Aorta (tissue), 5 donors: ENCODE measurements at regions not wholly inside any gene's neighbourhood (a gene's known extent, or its start where the extent isn't known, plus 50 kb on each side); places are given as distances from the start of the nearest gene placed in this dataset.
A peak's percentile ranks its signal among the peaks of the same experiment; 100 is the strongest.

ENCODE experiments used
- ATAC-seq: fragments of 200-7000 bp; cut with Tn5 transposase; one replicate; pipeline ENCODE4 v1.9.1; 2022; ENCODE audit warnings: moderate library complexity; ENCODE audit not compliant: low FRiP score
- DNase-seq, 2 donors: peaks; one replicate each; pipeline ENCODE4 v3.0.0-alpha.2; 2020
- H3K27ac ChIP-seq, 2 donors: one replicate each; pipeline ENCODE4 v1.5.1; 2013; ENCODE audit warnings: low read length in 2 of 2, mild to moderate bottlenecking in 2 of 2, moderate library complexity in 2 of 2, control low read depth in 1 of 2, inconsistent platforms in 1 of 2, low read depth in 1 of 2
- H3K27me3 ChIP-seq, 2 donors: one replicate each; pipeline ENCODE4 v1.6.1; 2013; ENCODE audit warnings: control low read depth in 1 of 2, low read length in 1 of 2, mild to moderate bottlenecking in 1 of 2, moderate library complexity in 1 of 2; ENCODE audit not compliant: insufficient read depth in 2 of 2, control insufficient read depth in 1 of 2
- H3K36me3 ChIP-seq, 2 donors: one replicate each; pipeline ENCODE4 v1.6.1; 2013; ENCODE audit warnings: control low read depth in 1 of 2, low read length in 1 of 2, mild to moderate bottlenecking in 1 of 2; ENCODE audit not compliant: insufficient read depth in 2 of 2, control insufficient read depth in 1 of 2
- H3K4me1 ChIP-seq, 2 donors: one replicate each; pipeline ENCODE4 v1.6.1; 2013; ENCODE audit warnings: low read length in 2 of 2, control low read depth in 1 of 2, mild to moderate bottlenecking in 1 of 2, moderate library complexity in 1 of 2; ENCODE audit not compliant: insufficient read depth in 2 of 2, control insufficient read depth in 1 of 2
- H3K4me3 ChIP-seq, 2 donors: one replicate each; pipeline ENCODE4 v1.5.1; 2013; ENCODE audit warnings: low read length in 2 of 2, control low read depth in 1 of 2, mild to moderate bottlenecking in 1 of 2
- H3K9me3 ChIP-seq: one replicate; pipeline ENCODE4 v1.6.1; 2013; ENCODE audit warnings: mild to moderate bottlenecking, low read length; ENCODE audit not compliant: control insufficient read depth
- WGBS, 2 donors: extraction: QIAGEN DNeasy Blood & Tissue Kit; methylation state at CpG; one replicate each; pipeline ENCODE4 v1.1.7; 2013; 5-methylcytosine and 5-hydroxymethylcytosine counted together
- intact Hi-C, 2 donors: fragments of 100-400 bp; cut with DNase I; formaldehyde crosslinking; loops; one replicate each; pipeline versions ENCODE4 v1.14.2 to v1.15.0; 2022
- donor health status: healthy with polysubstance abuse.
- donor health status: Bipolar disorder and iron deficiency.
- donor health status: DM: no; HTN: no; CAD: no.
- donor health status: DM: no; HTN: no; CAD: no.
- donor health status: DM: yes; HTN: yes; CAD: no.

DNA sequence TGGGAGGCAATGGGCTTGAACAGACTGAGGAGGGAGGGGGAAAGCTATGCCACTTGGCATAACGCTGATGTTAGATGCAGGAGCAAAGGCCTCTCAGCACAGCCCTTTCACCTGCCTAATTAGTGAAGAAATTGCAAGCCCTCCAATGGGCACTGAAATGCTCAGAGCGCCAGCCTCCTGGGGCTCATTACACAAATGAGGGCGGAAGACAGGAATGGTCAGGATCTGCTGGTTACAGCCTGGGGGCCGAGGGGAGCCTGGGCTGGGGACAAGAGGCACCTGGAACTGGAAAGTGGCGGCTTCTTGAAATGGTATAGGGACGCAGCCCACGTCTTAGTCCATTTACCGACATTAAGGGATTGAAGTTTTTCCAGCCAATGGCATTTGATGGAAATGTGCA lies 50.2 kb upstream of the PLET1 start:
- Histone ChIP-seq H3K4me1 (no peaks in the 10 kb centered on the region), H3K27me3 (no peaks in the 10 kb centered on the region), H3K4me3 (no peak overlapping the region), H3K9me3 (peaks cover 1% of the 10 kb centered on the region), H3K27ac (no peak overlapping the region), H3K36me3 (no peaks in the 10 kb centered on the region)
- no peak for ATAC-seq
- DNase-seq, result no peak
- WGBS, 2 donors, result 94% methylated on average over 8 of the region's 8 CpGs
- intact Hi-C loops, result no loop called here

DNA sequence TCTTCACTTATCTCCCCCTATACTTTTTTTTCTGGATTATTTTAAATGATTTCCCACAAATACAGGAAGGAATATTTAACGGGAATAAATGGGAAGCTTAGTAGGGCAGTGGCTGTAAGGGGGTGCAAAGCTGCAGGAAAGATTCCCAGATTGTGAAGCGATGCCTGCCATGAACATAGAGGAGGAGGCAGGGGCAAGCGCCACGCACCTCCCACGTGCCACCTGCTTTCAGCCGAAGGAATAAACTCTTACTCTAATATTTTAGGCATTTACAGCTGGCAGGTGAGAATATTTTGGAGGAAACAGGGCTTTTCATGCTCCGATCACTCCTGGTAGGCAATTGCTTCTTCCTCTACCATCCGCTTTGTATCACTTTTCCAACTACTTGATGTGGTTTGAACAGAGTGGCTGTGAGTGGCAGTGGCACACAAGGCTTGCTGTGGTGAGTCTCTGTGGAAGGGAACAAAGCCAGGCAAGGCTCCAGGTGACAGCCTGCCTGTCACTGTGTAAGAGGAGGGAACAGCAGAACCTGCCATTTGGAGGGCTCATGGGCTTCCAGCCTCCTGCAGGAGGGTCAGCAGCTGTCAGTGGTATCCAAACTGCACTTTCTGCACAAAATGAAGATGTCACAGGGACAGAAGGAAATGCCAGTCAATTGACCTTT lies 54.5 kb upstream of the PLET1 start:
- Histone ChIP-seq H3K4me1 (peaks cover 0 to 3% of the 10 kb centered on the region in 2 donors), H3K27ac (no peak overlapping the region), H3K4me3 (no peak overlapping the region), H3K9me3 (no peaks in the 10 kb centered on the region), H3K27me3 (no peaks in the 10 kb centered on the region), H3K36me3 (no peaks in the 10 kb centered on the region)
- WGBS, 2 donors, result 73 to 80% methylated on average over 8 of the region's 8 CpGs
- no peak for ATAC-seq
- no peak for DNase-seq
- intact Hi-C loops, result no loop called here

DNA sequence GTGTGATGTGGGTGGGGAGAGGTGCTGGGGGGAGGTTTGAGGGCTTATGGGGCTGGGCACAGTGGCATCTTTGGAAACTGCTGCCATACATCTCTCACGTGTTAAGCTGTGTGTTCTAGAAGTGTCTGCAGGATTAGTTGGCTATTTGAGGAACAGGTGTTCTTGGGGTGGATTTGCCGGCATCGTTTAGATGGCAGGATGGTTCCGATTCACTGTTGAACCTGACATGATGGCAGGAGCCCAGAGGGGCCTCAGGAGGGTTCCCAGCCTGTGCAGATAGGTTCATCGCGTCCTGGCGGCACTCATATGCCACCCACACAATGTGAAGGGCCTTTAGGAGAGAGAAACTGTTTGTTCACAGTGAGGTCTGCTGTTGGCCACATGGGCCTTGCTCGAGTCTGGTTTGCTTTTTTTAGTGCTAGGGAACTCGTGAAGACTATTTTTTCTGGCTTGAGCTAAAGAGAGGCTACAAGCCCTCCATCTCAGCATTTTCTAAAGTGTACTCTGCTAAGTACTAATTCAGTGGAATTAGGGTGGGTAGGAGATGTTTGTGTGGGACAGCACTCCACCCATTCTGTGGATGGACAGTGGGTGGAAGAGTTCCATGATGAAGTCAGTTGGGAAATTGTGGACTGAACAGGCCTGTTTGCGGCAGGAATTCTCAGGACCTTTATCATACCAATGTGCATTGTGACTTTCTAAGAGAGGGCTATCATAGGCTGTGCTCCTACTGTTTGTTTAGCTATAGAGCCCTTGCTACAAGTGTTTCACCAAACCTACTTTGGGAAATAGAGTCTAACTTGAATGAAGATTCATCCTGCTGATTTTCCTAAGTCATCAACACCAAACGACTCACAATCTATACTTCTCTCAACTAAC lies 55.4 kb upstream of the PLET1 start:
- Histone ChIP-seq H3K36me3 (no peaks in the 10 kb centered on the region), H3K4me1 (peaks cover 3 to 4% of the 10 kb centered on the region in 2 donors), H3K9me3 (no peaks in the 10 kb centered on the region), H3K27me3 (no peaks in the 10 kb centered on the region), H3K27ac (peak overlapping the region in 1 of 2 donors; percentile 28), H3K4me3 (no peak overlapping the region)
- no peak for DNase-seq
- ATAC-seq, result no peak
- intact Hi-C loops, result loop anchor here in 1 of 2 donors (2.0 kb wide), 1 partner anchor 13 kb away; no protein-coding TSS in a partner anchor
- 37 to 38% methylated on average over 11 of the region's 11 CpGs for WGBS, 2 donors

DNA sequence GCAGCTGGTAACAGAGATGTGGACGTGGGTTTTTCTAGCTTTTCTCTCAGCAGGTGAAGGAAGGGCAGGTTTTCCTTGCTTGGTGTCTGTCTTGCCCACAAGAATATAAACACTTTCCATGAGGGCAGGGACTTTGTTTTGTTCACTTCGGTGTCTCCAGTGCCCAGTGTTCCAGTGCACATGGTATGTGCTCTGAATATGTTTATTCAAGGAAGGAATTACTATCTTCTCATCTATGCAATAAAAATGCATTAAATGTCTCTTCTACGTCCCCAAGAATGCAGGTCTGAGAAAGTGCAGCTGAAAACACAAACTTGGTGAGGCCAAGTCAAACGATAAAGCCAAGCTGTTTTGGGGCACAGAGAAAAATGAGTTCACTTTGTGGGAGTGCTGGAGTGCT lies 56.3 kb upstream of the PLET1 start:
- ATAC-seq (no peak), DNase-seq (no peak)
- H3K4me3 ChIP-seq, result no peak overlapping the region
- 42 to 44% methylated on average over 4 of the region's 4 CpGs for WGBS, 2 donors
- H3K9me3 ChIP-seq, result no peaks in the 10 kb centered on the region
- no peak overlapping the region for H3K27ac ChIP-seq
- no peaks in the 10 kb centered on the region for H3K27me3 ChIP-seq
- H3K4me1 ChIP-seq, result peaks cover 3 to 4% of the 10 kb centered on the region in 2 donors
- intact Hi-C loops, result loop anchor here in 1 of 2 donors (2.0 kb wide), 1 partner anchor 14 kb away; no protein-coding TSS in a partner anchor
- H3K36me3 ChIP-seq, result no peaks in the 10 kb centered on the region

DNA sequence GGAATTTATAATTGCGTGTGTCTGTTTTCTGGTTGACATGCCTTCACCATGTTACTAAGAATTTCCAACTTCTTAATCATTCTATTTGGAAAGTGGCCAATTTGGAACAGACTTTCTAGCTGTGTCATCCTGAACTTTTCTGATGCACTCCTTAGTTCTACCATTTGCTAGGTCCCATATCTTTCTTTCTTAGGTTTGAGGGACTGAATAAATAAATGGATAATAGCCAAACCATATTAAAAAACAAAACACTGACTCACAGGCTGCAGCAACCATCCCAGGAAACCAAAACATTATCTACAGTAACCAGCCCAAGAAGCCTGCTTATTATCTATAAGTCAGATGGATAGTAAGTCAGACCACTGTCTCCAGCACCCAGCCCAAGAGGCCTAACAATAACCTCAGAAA lies 57.5 kb upstream of the PLET1 start:
- Histone ChIP-seq H3K4me3 (no peak overlapping the region), H3K27me3 (no peaks in the 10 kb centered on the region), H3K9me3 (no peaks in the 10 kb centered on the region), H3K4me1 (peaks cover 3 to 4% of the 10 kb centered on the region in 2 donors), H3K36me3 (no peaks in the 10 kb centered on the region), H3K27ac (peak overlapping the region in 1 of 2 donors; percentile 65)
- DNase-seq (no peak), ATAC-seq (no peak)
- WGBS, 2 donors, result 3 to 4% methylated on average over 1 of the region's 1 CpG
- intact Hi-C loops, result loop anchor here in 1 of 2 donors (1.0 kb wide), 1 partner anchor 26 kb away; no protein-coding TSS in a partner anchor

DNA sequence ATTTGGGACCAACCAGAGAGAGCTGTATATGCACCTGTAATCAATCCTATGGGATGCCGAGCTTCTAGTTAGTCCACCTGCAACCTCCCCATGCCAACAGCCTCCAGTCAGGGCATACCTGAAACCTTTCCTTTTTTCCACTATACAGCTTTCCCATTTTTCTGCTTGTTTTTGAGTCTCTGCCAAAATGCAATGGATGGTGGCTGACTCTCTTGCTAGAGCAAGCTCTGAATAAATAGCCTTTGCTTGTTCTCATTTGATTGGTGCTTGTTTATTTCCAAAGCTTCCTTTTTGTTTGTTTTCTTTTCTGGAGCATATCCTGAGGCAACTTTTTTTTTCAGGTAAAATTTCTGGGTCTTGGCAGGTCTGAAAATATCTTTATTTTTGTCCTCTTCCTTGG lies 58.0 kb upstream of the PLET1 start:
- no peaks in the 10 kb centered on the region for H3K9me3 ChIP-seq
- DNase-seq, result no peak
- H3K4me3 ChIP-seq, result no peak overlapping the region
- H3K36me3 ChIP-seq, result no peaks in the 10 kb centered on the region
- peaks cover 3 to 4% of the 10 kb centered on the region in 2 donors for H3K4me1 ChIP-seq
- ATAC-seq, result no peak
- 71 to 90% methylated on average over 1 of the region's 1 CpG for whole genome bisulfite sequencing, 2 donors
- peak overlapping the region in 1 of 2 donors; percentile 65 for H3K27ac ChIP-seq
- intact Hi-C loops, result loop anchor here in 1 of 2 donors (1.0 kb wide), 1 partner anchor 26 kb away; no protein-coding TSS in a partner anchor
- no peaks in the 10 kb centered on the region for H3K27me3 ChIP-seq

DNA sequence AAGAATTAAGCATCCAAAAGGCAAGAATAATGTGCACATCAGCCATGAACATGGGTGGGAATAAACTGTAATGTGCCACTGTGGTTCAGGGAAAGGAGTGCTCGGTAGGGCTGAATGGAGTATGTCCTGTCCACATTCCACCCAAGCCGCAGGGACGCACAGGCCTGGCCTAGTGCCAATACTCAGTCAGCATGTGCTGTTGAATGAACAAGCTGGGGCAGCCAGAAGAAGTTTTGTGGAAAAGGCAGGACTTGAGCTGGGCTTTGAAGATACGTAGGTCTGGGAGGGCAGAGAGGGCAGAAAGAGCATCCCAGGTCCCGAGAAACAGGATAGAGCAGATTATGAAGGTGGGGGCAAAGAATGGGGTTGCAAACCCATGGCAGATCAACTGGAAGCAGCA lies 60.0 kb upstream of the PLET1 start:
- H3K36me3 ChIP-seq, result no peaks in the 10 kb centered on the region
- no peak overlapping the region for H3K4me3 ChIP-seq
- H3K4me1 ChIP-seq, result peaks cover 3 to 4% of the 10 kb centered on the region in 2 donors
- ATAC-seq (no peak), DNase-seq (peak; percentile 79 to 89)
- no peaks in the 10 kb centered on the region for H3K9me3 ChIP-seq
- H3K27ac ChIP-seq, result peak overlapping the region in 1 of 2 donors; percentile 81
- no peaks in the 10 kb centered on the region for H3K27me3 ChIP-seq
- 8 to 11% methylated on average over 5 of the region's 5 CpGs for WGBS, 2 donors
- intact Hi-C loops, result no loop called here

DNA sequence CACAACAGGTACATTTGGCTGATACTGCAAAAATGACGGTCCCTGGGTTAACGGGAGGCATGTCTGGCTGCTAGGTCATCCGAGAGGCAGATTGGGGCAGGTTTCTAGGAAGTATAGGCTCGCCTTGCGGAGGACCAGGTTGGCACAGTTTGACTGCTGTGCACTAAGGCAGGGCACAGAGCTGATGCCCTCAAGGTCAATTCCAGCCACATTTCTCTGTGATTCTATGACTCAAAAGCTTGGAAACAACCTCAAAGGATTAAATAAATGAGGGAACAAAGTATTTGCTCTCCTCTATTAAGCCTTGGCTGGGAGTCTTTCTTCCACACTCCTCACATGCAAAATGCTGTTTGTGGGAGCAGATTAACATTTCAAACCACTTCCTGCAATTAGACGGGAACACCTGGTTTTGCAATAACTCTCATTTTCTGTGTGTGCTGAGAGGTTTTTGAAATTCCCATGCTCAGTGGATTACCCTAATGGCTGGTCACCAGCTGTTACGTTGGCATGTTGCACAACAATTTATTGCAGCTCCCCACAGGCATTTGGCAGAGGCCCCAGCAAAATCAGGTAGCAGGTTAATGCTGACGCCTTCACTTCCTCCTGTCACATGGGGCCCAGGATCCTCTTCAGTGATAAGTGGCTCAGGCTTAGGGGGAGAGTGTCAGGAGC lies 61.0 kb upstream of the PLET1 start:
- Histone ChIP-seq H3K4me1 (peaks cover 3 to 4% of the 10 kb centered on the region in 2 donors), H3K27me3 (no peaks in the 10 kb centered on the region), H3K4me3 (no peak overlapping the region), H3K27ac (no peak overlapping the region), H3K9me3 (no peaks in the 10 kb centered on the region), H3K36me3 (no peaks in the 10 kb centered on the region)
- ATAC-seq (peak; percentile 56), DNase-seq (no peak)
- WGBS, 2 donors, result 85 to 87% methylated on average over 8 of the region's 8 CpGs
- intact Hi-C loops, result no loop called here
